ENCODE measurements at regions not wholly inside any gene's neighbourhood (a gene's known extent, or its start where the extent isn't known, plus 50 kb on each side); places are given as distances from the start of the nearest gene placed in this dataset.

DNA sequence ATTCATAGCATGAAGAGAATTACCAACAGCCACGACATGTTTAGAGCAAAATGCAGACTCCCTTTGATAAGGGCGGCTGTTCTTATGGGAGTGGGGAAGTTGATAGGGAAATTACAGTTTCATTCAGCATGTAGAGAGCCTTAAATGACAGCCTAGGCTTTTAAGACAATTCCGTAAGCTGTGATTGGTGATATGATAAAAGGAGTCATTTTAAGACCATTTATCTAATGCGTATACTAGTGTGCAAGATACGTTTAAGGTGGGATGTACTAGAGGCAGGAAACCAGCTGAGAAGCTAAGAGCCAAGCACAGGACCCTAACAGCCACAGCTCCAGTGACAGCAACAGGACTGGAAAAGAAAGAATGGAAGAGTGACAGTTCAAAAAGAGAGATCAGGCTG lies 102.2 kb upstream of the ZFP42 start:
- TF ChIP-seq, protein P1, sequence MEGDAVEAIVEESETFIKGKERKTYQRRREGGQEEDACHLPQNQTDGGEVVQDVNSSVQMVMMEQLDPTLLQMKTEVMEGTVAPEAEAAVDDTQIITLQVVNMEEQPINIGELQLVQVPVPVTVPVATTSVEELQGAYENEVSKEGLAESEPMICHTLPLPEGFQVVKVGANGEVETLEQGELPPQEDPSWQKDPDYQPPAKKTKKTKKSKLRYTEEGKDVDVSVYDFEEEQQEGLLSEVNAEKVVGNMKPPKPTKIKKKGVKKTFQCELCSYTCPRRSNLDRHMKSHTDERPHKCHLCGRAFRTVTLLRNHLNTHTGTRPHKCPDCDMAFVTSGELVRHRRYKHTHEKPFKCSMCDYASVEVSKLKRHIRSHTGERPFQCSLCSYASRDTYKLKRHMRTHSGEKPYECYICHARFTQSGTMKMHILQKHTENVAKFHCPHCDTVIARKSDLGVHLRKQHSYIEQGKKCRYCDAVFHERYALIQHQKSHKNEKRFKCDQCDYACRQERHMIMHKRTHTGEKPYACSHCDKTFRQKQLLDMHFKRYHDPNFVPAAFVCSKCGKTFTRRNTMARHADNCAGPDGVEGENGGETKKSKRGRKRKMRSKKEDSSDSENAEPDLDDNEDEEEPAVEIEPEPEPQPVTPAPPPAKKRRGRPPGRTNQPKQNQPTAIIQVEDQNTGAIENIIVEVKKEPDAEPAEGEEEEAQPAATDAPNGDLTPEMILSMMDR (conservative IDR thresholded peaks at IDR 0.05 in 1 of 2, IDR thresholded peaks at IDR 0.05 in 1 of 2; ENCODE audit: extremely low read depth in 1 of 2, insufficient read depth in 1 of 2, low read depth in 1 of 2, low read length in 2 of 2) = no peak
- TF ChIP-seq EZH2 (IDR thresholded peaks at IDR 0.05; ENCODE audit: borderline replicate concordance, low read length) = no peak

All from mammary epithelial cell (primary cell).